Uterus (tissue), 2 donors: ENCODE measurements at regions not wholly inside any gene's neighbourhood (a gene's known extent, or its start where the extent isn't known, plus 50 kb on each side); places are given as distances from the start of the nearest gene placed in this dataset.

Source experiments
- CTCF ChIP-seq, 4 experiments: fragments of 200-600 bp in 2 of 4; fragments of 450-650 bp in 2 of 4; sonication (generic) in 2 of 4; IDR thresholded peaks; one replicate each; pipeline ENCODE4 v1.5.1; 2016 to 2019; ENCODE audit warnings: antibody characterized with exemption in 4 of 4, mild to moderate bottlenecking in 2 of 4, moderate library complexity in 1 of 4
- POLR2A ChIP-seq, 2 donors: fragments of 450-650 bp; IDR thresholded peaks; one replicate each; pipeline ENCODE4 v1.6.1; 2016; ENCODE audit warnings: antibody characterized with exemption in 2 of 2, mild to moderate bottlenecking in 1 of 2, moderate library complexity in 1 of 2

DNA sequence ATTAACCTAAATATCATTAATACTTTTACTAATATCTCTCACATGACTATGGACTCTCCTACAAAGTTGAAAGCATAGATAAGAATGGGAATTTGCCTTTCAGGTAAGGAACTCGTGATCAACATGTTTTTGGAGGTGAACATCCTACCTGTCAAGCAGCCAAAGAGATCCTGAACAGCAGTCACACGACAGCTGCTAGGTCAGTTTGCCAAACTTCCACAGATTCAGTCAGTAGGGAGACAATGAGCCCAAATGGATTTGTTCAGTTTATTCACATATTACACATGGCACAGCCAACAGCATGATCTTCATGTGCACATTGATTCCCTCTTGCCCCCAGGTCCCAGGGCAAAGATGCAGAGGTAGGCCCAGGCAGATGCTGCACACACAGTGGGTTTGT, 86.1 kb upstream of the LOC128125822 start:
- TF ChIP-seq POLR2A (IDR thresholded peaks at IDR 0.05): no peak
- no peak for TF ChIP-seq CTCF (IDR thresholded peaks at IDR 0.05)
